GM10266 (cell line): ENCODE measurements at regions not wholly inside any gene's neighbourhood (a gene's known extent, or its start where the extent isn't known, plus 50 kb on each side); places are given as distances from the start of the nearest gene placed in this dataset.

ENCODE experiments used
- DNase-seq: peaks from one replicate; pipeline ENCODE4 v3.0.0; 2012; ENCODE audit errors: extremely low spot score
- CTCF ChIP-seq: IDR thresholded peaks from 2 replicates; pipeline ENCODE4 v1.5.1; 2012; ENCODE audit warnings: mild to moderate bottlenecking, low read depth; ENCODE audit not compliant: control insufficient read depth, insufficient read depth; ENCODE audit errors: missing control alignments

- no peak for DNase-seq
- TF ChIP-seq CTCF, result no peak
These were observed 76.6 kb upstream of the DDX18 start for GRCh38 chr2:117737846-117738245.

GRCh38 chr2:117738991-117739839, 75.3 kb upstream of the DDX18 start:
- TF ChIP-seq CTCF, result no peak
- no peak for DNase-seq

- no peak for DNase-seq
- no peak for TF ChIP-seq CTCF
These were observed 69.0 kb upstream of the DDX18 start for GRCh38 chr2:117745537-117745936.

GRCh38 chr2:117755768-117756167, 58.7 kb upstream of the DDX18 start:
- TF ChIP-seq CTCF, result no peak
- DNase-seq, result no peak

GRCh38 chr2:117760916-117761315, 53.6 kb upstream of the DDX18 start:
- no peak for TF ChIP-seq CTCF
- no peak for DNase-seq

GRCh38 chr2:117762454-117762853, 52.0 kb upstream of the DDX18 start:
- no peak for TF ChIP-seq CTCF
- DNase-seq, result no peak

GRCh38 chr2:117763804-117764203, 50.7 kb upstream of the DDX18 start:
- no peak for DNase-seq
- TF ChIP-seq CTCF, result no peak
